C4-2B (cell line): ENCODE measurements at regions not wholly inside any gene's neighbourhood (a gene's known extent, or its start where the extent isn't known, plus 50 kb on each side); places are given as distances from the start of the nearest gene placed in this dataset.
"Not testable (repeated sequence)": the region's sequence is repeated elsewhere in the genome, so short reads cannot be mapped to it uniquely, and the experiment has no call there.

Experiments used
- H3K27ac ChIP-seq: fragments of 450-650 bp; 2 replicates; pipeline ENCODE4 v1.5.1; 2017
- ZFX ChIP-seq: fragments of 450-650 bp; IDR thresholded peaks from 2 replicates; pipeline ENCODE4 v1.6.1; 2017
- TF ChIP-seq, protein P1 (sequence below): fragments of 450-650 bp; conservative IDR thresholded peaks from 2 replicates; pipeline ENCODE4 v1.5.1; 2017; ENCODE audit warnings: mild to moderate bottlenecking

DNA sequence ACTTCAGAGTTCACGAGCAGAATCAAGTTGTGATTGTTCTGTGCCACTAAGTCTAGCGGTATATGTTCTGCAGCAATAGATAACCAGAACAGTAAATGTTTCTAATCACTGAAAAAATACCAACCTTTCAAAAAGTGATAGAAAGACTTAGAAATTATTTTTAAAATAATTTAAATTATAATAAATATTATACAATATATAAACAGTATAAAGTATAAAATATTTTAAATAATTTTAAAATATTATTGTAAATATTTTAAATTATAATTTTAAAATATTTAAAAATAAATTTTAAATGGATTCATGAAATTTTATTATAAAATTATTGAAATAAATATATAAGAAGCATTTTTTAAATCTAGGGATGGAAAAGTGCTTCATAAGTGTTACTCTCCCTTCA, 126.3 kb upstream of the ID2 start:
- H3K27ac ChIP-seq, result no peak overlapping the region
- TF ChIP-seq, protein P1, sequence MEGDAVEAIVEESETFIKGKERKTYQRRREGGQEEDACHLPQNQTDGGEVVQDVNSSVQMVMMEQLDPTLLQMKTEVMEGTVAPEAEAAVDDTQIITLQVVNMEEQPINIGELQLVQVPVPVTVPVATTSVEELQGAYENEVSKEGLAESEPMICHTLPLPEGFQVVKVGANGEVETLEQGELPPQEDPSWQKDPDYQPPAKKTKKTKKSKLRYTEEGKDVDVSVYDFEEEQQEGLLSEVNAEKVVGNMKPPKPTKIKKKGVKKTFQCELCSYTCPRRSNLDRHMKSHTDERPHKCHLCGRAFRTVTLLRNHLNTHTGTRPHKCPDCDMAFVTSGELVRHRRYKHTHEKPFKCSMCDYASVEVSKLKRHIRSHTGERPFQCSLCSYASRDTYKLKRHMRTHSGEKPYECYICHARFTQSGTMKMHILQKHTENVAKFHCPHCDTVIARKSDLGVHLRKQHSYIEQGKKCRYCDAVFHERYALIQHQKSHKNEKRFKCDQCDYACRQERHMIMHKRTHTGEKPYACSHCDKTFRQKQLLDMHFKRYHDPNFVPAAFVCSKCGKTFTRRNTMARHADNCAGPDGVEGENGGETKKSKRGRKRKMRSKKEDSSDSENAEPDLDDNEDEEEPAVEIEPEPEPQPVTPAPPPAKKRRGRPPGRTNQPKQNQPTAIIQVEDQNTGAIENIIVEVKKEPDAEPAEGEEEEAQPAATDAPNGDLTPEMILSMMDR, result no peak
- no peak for TF ChIP-seq ZFX

DNA sequence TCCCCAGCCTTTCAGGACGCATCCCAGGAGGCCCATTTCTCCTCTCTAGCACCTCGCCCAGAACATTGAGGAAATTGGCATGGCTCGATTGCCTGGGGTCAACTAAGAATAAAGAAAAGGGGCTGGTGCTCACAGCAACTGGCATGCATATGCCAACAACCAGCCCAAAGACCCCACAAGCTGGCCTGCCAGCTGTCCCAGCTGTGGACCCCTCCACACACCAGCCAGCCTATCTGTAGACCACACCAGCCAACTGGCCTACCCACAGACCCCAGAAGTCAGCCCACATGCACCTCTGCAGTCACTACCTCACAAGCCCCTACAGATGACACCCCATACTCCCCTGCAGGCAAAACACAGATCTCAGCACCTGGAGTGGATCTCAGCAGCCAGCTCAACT, 123.8 kb upstream of the ID2 start:
- TF ChIP-seq ZFX, result no peak
- TF ChIP-seq, protein P1, result no peak
- H3K27ac ChIP-seq, result no peak overlapping the region

DNA sequence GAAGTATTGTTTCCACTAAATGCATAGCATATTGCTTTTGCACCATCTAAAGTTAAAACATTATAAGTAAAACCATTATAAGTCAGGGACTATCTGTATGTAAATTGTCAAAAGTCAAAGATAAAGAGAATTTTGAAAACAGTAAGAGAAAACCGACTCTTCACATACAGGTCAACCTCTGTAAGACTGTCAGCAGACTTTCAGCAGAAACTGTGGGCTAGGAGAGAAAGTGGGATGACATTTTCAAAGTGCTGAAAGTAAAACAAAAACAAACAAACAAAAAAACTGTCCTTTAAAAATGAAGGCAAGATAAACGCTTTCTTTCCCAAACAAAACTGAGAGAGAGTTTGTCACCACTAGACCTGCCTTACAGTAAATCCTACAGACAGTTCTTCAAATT, 122.9 kb upstream of the ID2 start:
- TF ChIP-seq ZFX, result no peak
- TF ChIP-seq, protein P1, result no peak
- H3K27ac ChIP-seq, result no peak overlapping the region

DNA sequence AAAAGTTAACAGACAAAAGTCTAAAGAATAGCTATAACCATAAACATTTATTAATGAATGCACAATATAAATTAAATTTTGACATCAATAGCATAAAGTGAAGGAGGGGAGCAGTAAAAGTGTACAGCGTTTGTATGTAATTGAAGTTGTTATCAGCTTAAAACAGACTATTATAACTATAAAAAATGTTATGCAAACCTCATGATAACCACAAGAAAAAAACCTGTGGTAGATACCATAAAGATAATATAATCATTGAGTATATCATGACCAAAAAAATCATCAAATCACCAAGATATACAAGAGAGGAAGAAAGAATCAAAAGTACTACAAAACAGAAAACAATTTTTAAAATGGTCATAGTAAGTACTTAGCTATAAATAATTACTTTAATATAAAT, 122.1 kb upstream of the ID2 start:
- TF ChIP-seq, protein P1, result no peak
- TF ChIP-seq ZFX, result no peak

DNA sequence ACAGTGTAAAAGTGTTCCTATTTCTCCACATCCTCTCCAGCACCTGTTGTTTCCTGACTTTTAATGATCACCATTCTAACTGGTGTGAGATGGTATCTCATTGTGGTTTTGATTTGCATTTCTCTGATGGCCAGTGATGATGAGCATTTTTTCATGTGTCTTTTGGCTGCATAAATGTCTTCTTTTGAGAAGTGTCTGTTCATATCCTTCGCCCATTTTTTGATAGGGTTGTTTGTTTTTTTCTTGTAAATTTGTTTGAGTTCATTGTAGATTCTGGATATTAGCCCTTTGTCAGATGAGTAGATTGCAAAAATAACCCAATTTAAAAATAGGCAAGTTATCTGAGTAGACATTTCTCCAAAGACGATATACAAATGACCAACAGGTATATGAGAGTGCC, 120.2 kb upstream of the ID2 start:
- H3K27ac ChIP-seq, result not testable (repeated sequence)

More for the DNA sequence above, 122.1 kb upstream of the ID2 start:
- no peak overlapping the region for H3K27ac ChIP-seq

DNA sequence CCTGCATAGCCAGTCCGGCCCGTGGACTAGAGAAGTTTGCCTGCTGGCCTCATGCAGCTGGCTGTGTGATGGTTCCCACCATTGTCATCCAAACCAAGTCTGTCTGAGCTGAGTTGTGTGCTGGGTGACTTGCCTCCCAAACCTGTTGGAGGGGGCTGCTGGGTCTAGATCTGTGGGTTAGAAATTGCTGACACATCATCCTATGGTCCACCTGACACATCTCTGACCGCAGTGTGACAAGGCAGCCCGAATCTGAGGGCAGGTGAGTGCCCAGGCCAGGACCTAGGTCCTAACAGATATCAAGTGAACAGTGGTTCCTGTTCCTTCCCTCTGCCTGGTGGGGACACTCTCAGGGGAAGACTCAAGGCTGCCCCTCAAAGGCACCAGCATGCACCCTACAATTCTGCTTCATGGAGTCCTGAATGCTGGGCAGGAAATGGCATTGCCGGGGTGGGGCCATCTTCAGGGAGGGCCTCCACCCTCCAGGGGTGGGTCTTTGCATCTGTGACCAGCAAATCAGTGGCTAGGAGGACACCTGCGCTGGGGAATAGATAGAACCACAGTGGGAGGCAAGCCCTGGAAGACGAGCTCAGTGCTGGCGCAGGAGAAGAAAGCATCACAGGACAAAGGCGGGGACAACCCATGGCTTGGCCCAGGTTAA, 117.9 kb upstream of the ID2 start:
- no peak overlapping the region for H3K27ac ChIP-seq
- no peak for TF ChIP-seq ZFX
- TF ChIP-seq, protein P1, result no peak

DNA sequence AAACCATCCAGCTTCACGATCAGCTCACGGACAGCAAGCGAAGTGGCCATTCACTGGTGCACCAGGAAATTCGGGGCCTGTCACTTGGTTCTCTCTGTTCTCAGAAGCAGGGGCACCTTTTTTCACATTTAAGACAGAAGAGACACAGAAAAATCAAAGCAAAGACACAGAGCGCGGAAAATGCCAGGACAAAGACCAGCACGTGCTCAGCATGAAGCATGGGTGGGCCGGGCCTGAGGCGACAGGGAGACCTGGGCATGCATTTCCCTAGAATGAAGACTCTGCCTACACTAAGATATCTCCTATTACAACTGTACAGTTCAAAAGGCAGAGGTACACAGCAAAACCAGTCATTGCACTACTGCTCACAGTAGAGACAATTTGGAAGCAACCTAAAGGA, 117.4 kb upstream of the ID2 start:
- no peak for TF ChIP-seq ZFX
- TF ChIP-seq, protein P1, result no peak

DNA sequence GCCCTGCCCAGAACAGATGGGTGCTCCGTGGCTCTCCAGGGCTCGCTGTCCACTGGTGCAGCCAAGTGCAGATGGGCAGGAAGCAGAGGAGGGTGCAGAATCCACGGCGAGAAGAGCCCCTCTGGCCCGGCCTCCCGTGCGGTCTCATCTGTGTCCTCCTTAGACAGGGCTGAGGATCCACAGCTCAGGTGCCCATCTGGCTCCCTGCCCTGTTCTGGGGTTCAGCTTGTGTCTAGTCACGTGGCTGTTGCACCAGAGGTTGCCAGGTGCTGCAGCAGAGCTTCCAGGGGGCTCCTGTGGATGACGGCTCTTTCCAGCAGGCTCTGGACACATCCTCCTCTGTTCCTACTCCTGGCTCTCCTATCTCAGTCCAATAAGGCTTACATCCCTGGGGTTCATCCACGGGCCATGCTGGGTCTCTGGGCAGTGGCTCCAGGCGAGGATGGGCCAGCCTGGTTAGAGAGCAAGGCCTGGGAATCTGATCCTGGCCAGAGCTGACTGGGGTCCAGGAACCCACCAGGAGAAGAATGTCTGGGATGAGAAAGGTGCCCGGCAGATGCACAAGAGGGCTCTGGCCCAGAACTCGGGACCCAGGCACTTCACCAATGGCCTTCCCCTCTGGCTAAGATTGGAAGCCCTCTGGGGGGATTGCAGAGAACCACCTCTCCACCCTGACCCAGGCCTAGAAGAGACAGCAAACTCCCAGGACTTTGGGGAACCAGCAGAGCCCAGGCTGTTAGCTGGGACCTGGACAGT, 116.3 kb upstream of the ID2 start:
- TF ChIP-seq, protein P1, result no peak
- no peak for TF ChIP-seq ZFX
- no peak overlapping the region for H3K27ac ChIP-seq

More for the DNA sequence above, 117.4 kb upstream of the ID2 start:
- no peak overlapping the region for H3K27ac ChIP-seq
